ENCODE measurements at regions not wholly inside any gene's neighbourhood (a gene's known extent, or its start where the extent isn't known, plus 50 kb on each side); places are given as distances from the start of the nearest gene placed in this dataset.

DNA sequence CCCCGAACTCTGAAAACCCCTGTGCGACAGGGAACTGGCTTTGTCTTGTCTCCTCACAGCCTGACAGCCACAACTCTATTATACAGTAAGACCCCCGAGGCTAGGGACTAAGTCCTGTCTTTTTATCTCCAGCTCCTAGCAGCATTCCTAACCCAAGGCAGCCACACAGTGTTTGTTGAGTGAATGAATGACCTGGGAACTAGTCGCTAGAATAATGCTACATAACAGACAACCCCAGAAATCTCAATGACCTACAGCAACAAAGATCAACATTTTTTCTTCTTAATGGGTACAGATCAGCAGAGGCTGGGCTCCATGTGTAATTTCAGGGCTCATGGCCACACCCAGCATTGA, 71.4 kb upstream of the TNRC6C start:
- TF ChIP-seq, protein P1, sequence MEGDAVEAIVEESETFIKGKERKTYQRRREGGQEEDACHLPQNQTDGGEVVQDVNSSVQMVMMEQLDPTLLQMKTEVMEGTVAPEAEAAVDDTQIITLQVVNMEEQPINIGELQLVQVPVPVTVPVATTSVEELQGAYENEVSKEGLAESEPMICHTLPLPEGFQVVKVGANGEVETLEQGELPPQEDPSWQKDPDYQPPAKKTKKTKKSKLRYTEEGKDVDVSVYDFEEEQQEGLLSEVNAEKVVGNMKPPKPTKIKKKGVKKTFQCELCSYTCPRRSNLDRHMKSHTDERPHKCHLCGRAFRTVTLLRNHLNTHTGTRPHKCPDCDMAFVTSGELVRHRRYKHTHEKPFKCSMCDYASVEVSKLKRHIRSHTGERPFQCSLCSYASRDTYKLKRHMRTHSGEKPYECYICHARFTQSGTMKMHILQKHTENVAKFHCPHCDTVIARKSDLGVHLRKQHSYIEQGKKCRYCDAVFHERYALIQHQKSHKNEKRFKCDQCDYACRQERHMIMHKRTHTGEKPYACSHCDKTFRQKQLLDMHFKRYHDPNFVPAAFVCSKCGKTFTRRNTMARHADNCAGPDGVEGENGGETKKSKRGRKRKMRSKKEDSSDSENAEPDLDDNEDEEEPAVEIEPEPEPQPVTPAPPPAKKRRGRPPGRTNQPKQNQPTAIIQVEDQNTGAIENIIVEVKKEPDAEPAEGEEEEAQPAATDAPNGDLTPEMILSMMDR (conservative IDR thresholded peaks at IDR 0.05; ENCODE audit: low read depth, low read length), result no peak
- TF ChIP-seq EZH2phosphoT487 (IDR thresholded peaks at IDR 0.05; ENCODE audit: borderline replicate concordance, low read length), result no peak

All from PC-3 (cell line).